H1 (cell line): ENCODE measurements at regions not wholly inside any gene's neighbourhood (a gene's known extent, or its start where the extent isn't known, plus 50 kb on each side); places are given as distances from the start of the nearest gene placed in this dataset.

ENCODE experiments used
- CTCF ChIP-seq, 3 experiments: IDR thresholded peaks; 1 replicate in 2 of 3; 2 replicates in 1 of 3; pipeline versions ENCODE4 v1.5.1 to v1.6.1; 2011; ENCODE audit warnings: low read length in 3 of 3, mild to moderate bottlenecking in 3 of 3, inconsistent platforms in 2 of 3, low read depth in 1 of 3, moderate library complexity in 1 of 3; ENCODE audit not compliant: insufficient read depth in 1 of 3; ENCODE audit errors: control extremely low read depth in 1 of 3
- EP300 ChIP-seq, 2 experiments: IDR thresholded peaks; 1 replicate in 1 of 2; 2 replicates in 1 of 2; pipeline ENCODE4 v1.6.1; 2011 to 2012; ENCODE audit warnings: low read depth in 2 of 2, low read length in 2 of 2, mild to moderate bottlenecking in 2 of 2, borderline replicate concordance in 1 of 2, inconsistent platforms in 1 of 2, moderate library complexity in 1 of 2
- HDAC2 ChIP-seq, 2 experiments: fragments of 300-600 bp in 1 of 2; sonication (generic) in 1 of 2; IDR thresholded peaks; 2 replicates each; pipeline ENCODE4 v1.6.1; 2011 to 2012; ENCODE audit warnings: low read depth in 2 of 2, low read length in 2 of 2, mild to moderate bottlenecking in 2 of 2, moderate library complexity in 2 of 2, borderline replicate concordance in 1 of 2, inconsistent platforms in 1 of 2
- JUN ChIP-seq: IDR thresholded peaks from 2 replicates; pipeline ENCODE4 v1.6.1; 2011; ENCODE audit warnings: low read depth, mild to moderate bottlenecking, improper control_type of control experiment, low read length
- NRF1 ChIP-seq: IDR thresholded peaks from 2 replicates; pipeline ENCODE4 v1.6.1; 2011; ENCODE audit warnings: mild to moderate bottlenecking, low read depth, low read length, improper control_type of control experiment
- POLR2A ChIP-seq, 2 experiments: IDR thresholded peaks; 1 replicate in 1 of 2; 2 replicates in 1 of 2; pipeline ENCODE4 v1.6.1; 2011; ENCODE audit warnings: low read depth in 2 of 2, low read length in 2 of 2, mild to moderate bottlenecking in 2 of 2; ENCODE audit errors: control extremely low read depth in 1 of 2
- RAD21 ChIP-seq, 2 experiments: IDR thresholded peaks in 1 of 2; conservative IDR thresholded peaks in 1 of 2; 2 replicates each; pipeline ENCODE4 v1.6.1; 2011; ENCODE audit warnings: low read depth in 2 of 2, low read length in 2 of 2, improper control_type of control experiment in 1 of 2, inconsistent platforms in 1 of 2, mild to moderate bottlenecking in 1 of 2, moderate library complexity in 1 of 2
- SP1 ChIP-seq: IDR thresholded peaks from 2 replicates; pipeline ENCODE4 v1.6.1; 2011; ENCODE audit warnings: low read depth, low read length

GRCh38 chr6:117072781-117073180 is 192.6 kb upstream of the VGLL2 start:
- TF ChIP-seq POLR2A (IDR thresholded peaks at IDR 0.05; ENCODE audit: control extremely low read depth in 1 of 2, low read depth in 2 of 2, low read length in 2 of 2): no peak
- no peak for TF ChIP-seq HDAC2 (IDR thresholded peaks at IDR 0.05; ENCODE audit: borderline replicate concordance in 1 of 2, low read depth in 2 of 2, low read length in 2 of 2)
- TF ChIP-seq EP300 (IDR thresholded peaks at IDR 0.05; ENCODE audit: borderline replicate concordance in 1 of 2, low read depth in 2 of 2, low read length in 2 of 2): no peak
- TF ChIP-seq CTCF (IDR thresholded peaks at IDR 0.05; ENCODE audit: control extremely low read depth in 1 of 3, insufficient read depth in 1 of 3, low read depth in 1 of 3, low read length in 3 of 3): no peak
- TF ChIP-seq NRF1: no peak
- TF ChIP-seq JUN: no peak
- no peak for TF ChIP-seq SP1
- no peak for TF ChIP-seq RAD21 (IDR thresholded peaks at IDR 0.05 in 1 of 2, conservative IDR thresholded peaks at IDR 0.05 in 1 of 2; ENCODE audit: low read depth in 2 of 2, low read length in 2 of 2)
